ENCODE measurements at regions not wholly inside any gene's neighbourhood (a gene's known extent, or its start where the extent isn't known, plus 50 kb on each side); places are given as distances from the start of the nearest gene placed in this dataset.

GRCh38 chr1:101121975-101122374 lies 96.4 kb upstream of the DPH5 start:
- CTCF ChIA-PET: no interaction called here
- no peaks in the 10 kb centered on the region for H3K4me1 ChIP-seq (ENCODE audit: control insufficient read depth, insufficient read depth, low read length)
- H3K36me3 ChIP-seq (ENCODE audit: control insufficient read depth, insufficient read depth, low read length): no peaks in the 10 kb centered on the region
- TF ChIP-seq TCF7L2 (IDR thresholded peaks at IDR 0.05; ENCODE audit: low read depth, low read length): no peak
- TF ChIP-seq SIN3A (IDR thresholded peaks at IDR 0.05; ENCODE audit: borderline replicate concordance, insufficient read depth, low read depth, low read length): no peak
- no peak for TF ChIP-seq REST (IDR thresholded peaks at IDR 0.05; ENCODE audit: insufficient read depth in 1 of 2, low read depth in 2 of 2, low read length in 1 of 2)
- no peak for TF ChIP-seq POLR2AphosphoS5 (IDR thresholded peaks at IDR 0.05; ENCODE audit: low read depth, low read length)
- no peak for TF ChIP-seq CTCF (IDR thresholded peaks at IDR 0.05)
- H3K4me3 ChIP-seq (ENCODE audit: low read depth in 2 of 2, low read length in 2 of 2): no peak overlapping the region
- intact Hi-C loops (cut with micrococcal nuclease; ENCODE audit: unreplicated experiment): no loop called here
- peaks cover 2% of the 10 kb centered on the region; the same call in 1 of the 2 replicates for H3K27me3 ChIP-seq (ENCODE audit: control insufficient read depth, insufficient read depth, low read length)
- ATAC-seq (no peak), DNase-seq (ENCODE audit: low read depth, low spot score) (no peak)
- H3K27ac ChIP-seq (ENCODE audit: low read length): no peak overlapping the region
- in situ Hi-C loops (cut with HindIII; ENCODE audit: low pct_unique_long_range_greater_than_20kb, low sequenced_read_pairs): no loop called here
- POLR2A ChIA-PET: no interaction called here
- no TSS peak for BruUV-seq (replicated peaks)
- no peaks in the 10 kb centered on the region for H3K9me3 ChIP-seq (ENCODE audit: control insufficient read depth, insufficient read depth, low read depth, low read length)

- no peaks in the 10 kb centered on the region for H3K9me3 ChIP-seq (ENCODE audit: control insufficient read depth, insufficient read depth, low read depth, low read length)
- BruUV-seq (replicated peaks): no TSS peak
- H3K4me3 ChIP-seq (ENCODE audit: low read depth in 2 of 2, low read length in 2 of 2): no peak overlapping the region
- no peaks in the 10 kb centered on the region for H3K4me1 ChIP-seq (ENCODE audit: control insufficient read depth, insufficient read depth, low read length)
- ChIA-PET POLR2A (no interaction called here), CTCF (no interaction called here)
- TF ChIP-seq POLR2AphosphoS5 (IDR thresholded peaks at IDR 0.05; ENCODE audit: low read depth, low read length) (no peak), SIN3A (IDR thresholded peaks at IDR 0.05; ENCODE audit: borderline replicate concordance, insufficient read depth, low read depth, low read length) (no peak), CTCF (IDR thresholded peaks at IDR 0.05) (no peak), TCF7L2 (IDR thresholded peaks at IDR 0.05; ENCODE audit: low read depth, low read length) (no peak), REST (IDR thresholded peaks at IDR 0.05; ENCODE audit: insufficient read depth in 1 of 2, low read depth in 2 of 2, low read length in 1 of 2) (no peak)
- no peak for DNase-seq (ENCODE audit: low read depth, low spot score)
- H3K27ac ChIP-seq (ENCODE audit: low read length): no peak overlapping the region
- H3K36me3 ChIP-seq (ENCODE audit: control insufficient read depth, insufficient read depth, low read length): no peaks in the 10 kb centered on the region
- peaks cover 2% of the 10 kb centered on the region; the same call in 1 of the 2 replicates for H3K27me3 ChIP-seq (ENCODE audit: control insufficient read depth, insufficient read depth, low read length)
- ATAC-seq: no peak
- in situ Hi-C loops (cut with HindIII; ENCODE audit: low pct_unique_long_range_greater_than_20kb, low sequenced_read_pairs) (no loop called here), intact Hi-C loops (cut with micrococcal nuclease; ENCODE audit: unreplicated experiment) (no loop called here)
Measured at GRCh38 chr1:101121504-101121903, 95.9 kb upstream of the DPH5 start.

All from Panc1 (cell line).